DND-41 (cell line): ENCODE measurements at regions not wholly inside any gene's neighbourhood (a gene's known extent, or its start where the extent isn't known, plus 50 kb on each side); places are given as distances from the start of the nearest gene placed in this dataset.
"Not testable (repeated sequence)": the region's sequence is repeated elsewhere in the genome, so short reads cannot be mapped to it uniquely, and the experiment has no call there.

Experiments used
- ATAC-seq: fragments of 200-7000 bp; cut with Tn5 transposase; 3 replicates; pipeline ENCODE4 v1.9.1; 2021; ENCODE audit warnings: low read depth; ENCODE audit not compliant: insufficient read depth
- DNase-seq: peaks from one replicate; pipeline ENCODE4 v3.0.0-alpha.2; 2020
- H2AFZ ChIP-seq: 2 replicates; pipeline ENCODE4 v1.6.0; 2012; ENCODE audit warnings: low read depth, low read length
- H3K27ac ChIP-seq: 2 replicates; pipeline ENCODE4 v1.5.1; 2012; ENCODE audit warnings: low read length, inconsistent platforms
- H3K27me3 ChIP-seq: fragments of 200-600 bp; sonication (generic); 2 replicates; pipeline ENCODE4 v1.6.0; 2012; ENCODE audit warnings: low read length, mild to moderate bottlenecking, inconsistent platforms; ENCODE audit not compliant: insufficient read depth, poor library complexity
- H3K36me3 ChIP-seq: 2 replicates; pipeline ENCODE4 v1.5.1; 2012; ENCODE audit warnings: low read length, inconsistent platforms; ENCODE audit not compliant: insufficient read depth
- H3K4me1 ChIP-seq: 2 replicates; pipeline ENCODE4 v1.5.1; 2012; ENCODE audit warnings: mild to moderate bottlenecking, low read length; ENCODE audit not compliant: insufficient read depth
- H3K4me2 ChIP-seq: 2 replicates; pipeline ENCODE4 v1.6.0; 2012; ENCODE audit warnings: mild to moderate bottlenecking, moderate library complexity, low read length, inconsistent platforms; ENCODE audit not compliant: insufficient read depth
- H3K4me3 ChIP-seq, 2 experiments: fragments of 200-600 bp in 1 of 2; shearing (Covaris generic) in 1 of 2; 2 replicates each; pipeline ENCODE4 v1.5.1; 2012 to 2016; ENCODE audit warnings: inconsistent platforms in 2 of 2, low read length in 2 of 2, mild to moderate bottlenecking in 2 of 2, low read depth in 1 of 2, moderate library complexity in 1 of 2
- H3K79me2 ChIP-seq: 2 replicates; pipeline ENCODE4 v1.6.0; 2012; ENCODE audit warnings: low read length, inconsistent platforms; ENCODE audit not compliant: insufficient read depth
- H3K9ac ChIP-seq: 2 replicates; pipeline ENCODE4 v1.6.0; 2012; ENCODE audit warnings: low read depth, mild to moderate bottlenecking, inconsistent platforms, low read length, moderate library complexity
- H3K9me3 ChIP-seq: 2 replicates; pipeline ENCODE4 v1.5.1; 2012; ENCODE audit warnings: low read length, moderate library complexity, mild to moderate bottlenecking, inconsistent platforms; ENCODE audit not compliant: insufficient read depth, severe bottlenecking
- H4K20me1 ChIP-seq: 2 replicates; pipeline ENCODE4 v1.6.0; 2012; ENCODE audit warnings: low read length; ENCODE audit not compliant: insufficient read depth
- CTCF ChIP-seq: IDR thresholded peaks from 2 replicates; pipeline ENCODE4 v1.5.1; 2012; ENCODE audit warnings: borderline replicate concordance, low read length, moderate library complexity, mild to moderate bottlenecking; ENCODE audit not compliant: poor library complexity, severe bottlenecking; ENCODE audit errors: extremely low read depth
- EZH2 ChIP-seq: IDR thresholded peaks from 3 replicates; pipeline ENCODE4 v1.6.1; 2012; ENCODE audit warnings: borderline replicate concordance, low read depth, mild to moderate bottlenecking, moderate library complexity, low read length, inconsistent platforms; ENCODE audit not compliant: severe bottlenecking

- H4K20me1 ChIP-seq, result no peaks in the 10 kb centered on the region
- H3K27ac ChIP-seq, result no peak overlapping the region
- H3K9me3 ChIP-seq, result no peaks in the 10 kb centered on the region
- no peak overlapping the region for H3K9ac ChIP-seq
- H3K4me1 ChIP-seq, result no peaks in the 10 kb centered on the region
- no peak overlapping the region for H3K4me2 ChIP-seq
- no peaks in the 10 kb centered on the region for H3K36me3 ChIP-seq
- TF ChIP-seq CTCF, result peak; percentile 31
- TF ChIP-seq EZH2, result no peak
- H3K4me3 ChIP-seq, result no peak overlapping the region
- no peaks in the 10 kb centered on the region for H3K79me2 ChIP-seq
- ATAC-seq (no peak; the same call in 2 of the 3 replicates), DNase-seq (no peak)
- H3K27me3 ChIP-seq, result no peaks in the 10 kb centered on the region
- no peak overlapping the region for H2AFZ ChIP-seq
These were observed 125.5 kb downstream of the POSTN start for GRCh38 chr13:37473035-37473434.

- ATAC-seq, H3K4me1 ChIP-seq, H3K79me2 ChIP-seq, H3K9ac ChIP-seq, H3K4me3 ChIP-seq, H3K27ac ChIP-seq, DNase-seq, H3K4me2 ChIP-seq, H3K27me3 ChIP-seq, H4K20me1 ChIP-seq, H3K9me3 ChIP-seq, H3K36me3 ChIP-seq, H2AFZ ChIP-seq: not testable (repeated sequence)
These were observed 126.3 kb downstream of the POSTN start for GRCh38 chr13:37472266-37472665.

- no peaks in the 10 kb centered on the region for H3K4me1 ChIP-seq
- no peak overlapping the region for H3K4me3 ChIP-seq
- no peak overlapping the region for H3K9ac ChIP-seq
- no peaks in the 10 kb centered on the region for H3K27me3 ChIP-seq
- H3K79me2 ChIP-seq, result no peaks in the 10 kb centered on the region
- no peaks in the 10 kb centered on the region for H3K9me3 ChIP-seq
- no peak overlapping the region for H2AFZ ChIP-seq
- DNase-seq (no peak), ATAC-seq (no peak)
- no peaks in the 10 kb centered on the region for H3K36me3 ChIP-seq
- H4K20me1 ChIP-seq, result no peaks in the 10 kb centered on the region
- no peak overlapping the region for H3K27ac ChIP-seq
- H3K4me2 ChIP-seq, result no peak overlapping the region
- TF ChIP-seq EZH2, result no peak
- TF ChIP-seq CTCF, result no peak
These were observed 138.4 kb downstream of the POSTN start for GRCh38 chr13:37460166-37460565.

- H4K20me1 ChIP-seq, result no peaks in the 10 kb centered on the region
- no peaks in the 10 kb centered on the region for H3K4me1 ChIP-seq
- no peaks in the 10 kb centered on the region for H3K79me2 ChIP-seq
- H3K27ac ChIP-seq, result no peak overlapping the region
- DNase-seq, result no peak
- no peak overlapping the region for H3K9ac ChIP-seq
- H3K36me3 ChIP-seq, result no peaks in the 10 kb centered on the region
- no peaks in the 10 kb centered on the region for H3K27me3 ChIP-seq
- no peak for TF ChIP-seq EZH2
- TF ChIP-seq CTCF, result no peak
- ATAC-seq, result no peak
- H2AFZ ChIP-seq, result no peak overlapping the region
- no peak overlapping the region for H3K4me3 ChIP-seq
- no peaks in the 10 kb centered on the region for H3K9me3 ChIP-seq
- H3K4me2 ChIP-seq, result no peak overlapping the region
These were observed 141.0 kb downstream of the POSTN start for GRCh38 chr13:37457612-37458011.
